EH (cell line): ENCODE measurements at regions not wholly inside any gene's neighbourhood (a gene's known extent, or its start where the extent isn't known, plus 50 kb on each side); places are given as distances from the start of the nearest gene placed in this dataset.

Experiments
- DNase-seq: peaks from one replicate; pipeline ENCODE4 v3.0.0-alpha.2; 2015; ENCODE audit warnings: low read depth

GRCh38 chr14:100438678-100439592 lies 115.8 kb downstream of the SLC25A47 start:
- peak; percentile 83 for DNase-seq

GRCh38 chr14:100439781-100440180 lies 116.6 kb downstream of the SLC25A47 start:
- DNase-seq = no peak

GRCh38 chr14:100440207-100440631 lies 117.1 kb downstream of the SLC25A47 start:
- DNase-seq = peak; percentile 65

GRCh38 chr14:100440758-100441203 lies 117.6 kb downstream of the SLC25A47 start:
- peak; percentile 45 for DNase-seq

- no peak for DNase-seq
Observed at GRCh38 chr14:100441271-100441947, 118.3 kb downstream of the SLC25A47 start.

- no peak for DNase-seq
Observed at GRCh38 chr14:100442036-100442435, 118.9 kb downstream of the SLC25A47 start.

- no peak for DNase-seq
Observed at GRCh38 chr14:100442498-100443490, 119.7 kb downstream of the SLC25A47 start.

GRCh38 chr14:100443603-100444002 lies 120.5 kb downstream of the SLC25A47 start:
- peak; percentile 80 for DNase-seq

- DNase-seq = no peak
Observed at GRCh38 chr14:100445436-100446088, 122.4 kb downstream of the SLC25A47 start.

GRCh38 chr14:100446572-100446971 lies 123.4 kb downstream of the SLC25A47 start:
- DNase-seq = no peak

- no peak for DNase-seq
Observed at GRCh38 chr14:100448376-100448775, 125.2 kb downstream of the SLC25A47 start.

GRCh38 chr14:100449225-100449987 lies 126.3 kb downstream of the SLC25A47 start:
- DNase-seq = no peak

GRCh38 chr14:100450049-100450448 lies 126.9 kb downstream of the SLC25A47 start:
- no peak for DNase-seq

- DNase-seq = no peak
Observed at GRCh38 chr14:100450736-100451135, 127.6 kb downstream of the SLC25A47 start.

- no peak for DNase-seq
Observed at GRCh38 chr14:100451264-100451663, 128.1 kb downstream of the SLC25A47 start.

GRCh38 chr14:100453930-100454329 lies 130.8 kb downstream of the SLC25A47 start:
- no peak for DNase-seq

- no peak for DNase-seq
Observed at GRCh38 chr14:100454437-100454836, 131.3 kb downstream of the SLC25A47 start.

GRCh38 chr14:100463937-100464336 lies 123.3 kb downstream of the BEGAIN start:
- no peak for DNase-seq

GRCh38 chr14:100466111-100466856 lies 120.9 kb downstream of the BEGAIN start:
- no peak for DNase-seq
